Fibroblast of lung (primary cell): ENCODE measurements at regions not wholly inside any gene's neighbourhood (a gene's known extent, or its start where the extent isn't known, plus 50 kb on each side); places are given as distances from the start of the nearest gene placed in this dataset.

Experiments
- DNase-seq, 2 donors: peaks; one replicate each; pipeline versions ENCODE4 v3.0.0 to v3.0.0-alpha.2; 2010; ENCODE audit warnings: low read depth in 2 of 2
- H2AFZ ChIP-seq: 2 replicates; pipeline ENCODE4 v1.5.1; 2012; ENCODE audit warnings: low read length, control low read depth, inconsistent platforms
- H3K27ac ChIP-seq: 2 replicates; pipeline ENCODE4 v1.5.1; 2011; ENCODE audit warnings: low read length, control low read depth; ENCODE audit not compliant: insufficient read depth
- H3K27me3 ChIP-seq: 2 replicates; pipeline ENCODE4 v1.5.1; 2011; ENCODE audit warnings: mild to moderate bottlenecking, low read length; ENCODE audit not compliant: control insufficient read depth, insufficient read depth
- H3K36me3 ChIP-seq: 2 replicates; pipeline ENCODE4 v1.5.1; 2011; ENCODE audit warnings: low read length; ENCODE audit not compliant: control insufficient read depth, insufficient read depth
- H3K4me1 ChIP-seq: 2 replicates; pipeline ENCODE4 v1.5.1; 2011; ENCODE audit warnings: low read length; ENCODE audit not compliant: control insufficient read depth, insufficient read depth; ENCODE audit errors: extremely low read depth
- H3K4me2 ChIP-seq: 2 replicates; pipeline ENCODE4 v1.5.1; 2011; ENCODE audit warnings: low read length, control low read depth; ENCODE audit not compliant: insufficient read depth; ENCODE audit errors: extremely low read depth
- H3K4me3 ChIP-seq, 4 experiments: fragments of 200-600 bp in 1 of 4; sonication (generic) in 1 of 4; replicated peaks in 1 of 4; 2 replicates each; pipeline ENCODE4 v1.5.1; 2011 to 2016; ENCODE audit warnings: low read length in 4 of 4, low read depth in 3 of 4, mild to moderate bottlenecking in 3 of 4, control low read depth in 2 of 4, inconsistent platforms in 1 of 4, mixed read lengths in 1 of 4; ENCODE audit not compliant: insufficient read depth in 1 of 4; ENCODE audit errors: control extremely low read depth in 1 of 4
- H3K79me2 ChIP-seq: 2 replicates; pipeline ENCODE4 v1.5.1; 2012; ENCODE audit warnings: mild to moderate bottlenecking, low read length, inconsistent platforms; ENCODE audit not compliant: control insufficient read depth, insufficient read depth
- H3K9ac ChIP-seq: 2 replicates; pipeline ENCODE4 v1.5.1; 2011; ENCODE audit warnings: mild to moderate bottlenecking, low read length, control low read depth; ENCODE audit not compliant: insufficient read depth
- H3K9me3 ChIP-seq: 2 replicates; pipeline ENCODE4 v1.5.1; 2012; ENCODE audit warnings: low read depth, low read length; ENCODE audit not compliant: control insufficient read depth, insufficient read depth
- H4K20me1 ChIP-seq: 2 replicates; pipeline ENCODE4 v1.5.1; 2011; ENCODE audit warnings: low read length; ENCODE audit not compliant: control insufficient read depth, insufficient read depth; ENCODE audit errors: extremely low read depth
- CTCF ChIP-seq, 2 donors: IDR thresholded peaks in 1 of 2; conservative IDR thresholded peaks in 1 of 2; 1 replicate in 1 of 2; 2 replicates in 1 of 2; pipeline ENCODE4 v1.5.1; 2011 to 2012; ENCODE audit warnings: low read length in 2 of 2, control low read depth in 1 of 2, inconsistent platforms in 1 of 2, low read depth in 1 of 2, mild to moderate bottlenecking in 1 of 2
- EZH2 ChIP-seq: IDR thresholded peaks from 2 replicates; pipeline ENCODE4 v1.5.1; 2012; ENCODE audit warnings: low read length, control low read depth, mild to moderate bottlenecking; ENCODE audit errors: missing control alignments

DNA sequence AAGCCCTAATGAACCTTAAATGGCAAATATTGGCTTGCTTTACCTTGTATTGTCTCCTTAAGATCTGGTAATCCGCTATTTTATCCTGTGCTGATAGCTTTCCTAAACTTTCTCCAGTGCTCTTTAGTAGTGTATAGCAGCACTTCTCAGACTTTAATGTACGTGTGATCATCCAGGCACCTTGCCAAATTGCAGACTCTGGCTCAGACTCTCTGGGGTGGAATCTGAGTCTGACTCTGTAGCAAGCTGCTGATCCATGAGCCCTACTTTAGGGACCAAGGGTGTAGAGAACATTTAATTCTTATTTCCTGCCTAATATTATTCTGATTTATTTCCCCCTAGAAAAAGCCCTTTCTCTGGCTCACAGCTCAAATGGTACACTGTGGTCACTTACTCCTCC is 518.8 kb upstream of the ZNF385D start:
- H3K4me3 ChIP-seq = no peak overlapping the region
- no peaks in the 10 kb centered on the region for H3K9me3 ChIP-seq
- no peaks in the 10 kb centered on the region for H3K4me1 ChIP-seq
- TF ChIP-seq EZH2 (no peak), CTCF (conservative IDR thresholded peaks at IDR 0.05 in 1 of 2, IDR thresholded peaks at IDR 0.05 in 1 of 2; ENCODE audit: low read depth in 1 of 2, low read length in 2 of 2) (no peak)
- no peak overlapping the region for H3K9ac ChIP-seq
- DNase-seq = peak; percentile 32 to 76
- no peak overlapping the region for H3K27ac ChIP-seq
- no peaks in the 10 kb centered on the region for H3K27me3 ChIP-seq
- no peak overlapping the region for H3K4me2 ChIP-seq
- H2AFZ ChIP-seq = no peak overlapping the region
- no peaks in the 10 kb centered on the region for H3K79me2 ChIP-seq
- no peaks in the 10 kb centered on the region for H3K36me3 ChIP-seq
- H4K20me1 ChIP-seq = no peaks in the 10 kb centered on the region

DNA sequence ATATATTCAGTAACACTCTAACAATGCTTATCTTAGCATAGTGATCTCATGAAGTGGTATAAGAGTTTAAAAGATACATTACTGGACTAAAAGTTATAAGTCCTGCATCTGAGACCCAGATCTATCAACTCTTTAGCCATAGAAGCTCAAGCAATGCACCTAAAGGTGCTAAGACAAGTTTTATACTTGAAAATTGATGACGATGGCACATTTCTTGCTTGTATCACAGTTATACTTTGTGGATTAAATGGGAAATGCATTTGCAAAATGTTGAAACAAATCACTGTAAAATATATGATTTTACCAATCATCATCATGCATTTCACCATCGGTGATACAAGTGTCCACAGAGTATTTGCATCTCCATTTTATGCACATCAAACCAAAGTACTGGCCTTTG is 525.3 kb upstream of the ZNF385D start:
- Histone ChIP-seq H3K4me2 (no peak overlapping the region), H3K36me3 (no peaks in the 10 kb centered on the region), H3K27me3 (no peaks in the 10 kb centered on the region), H3K9me3 (no peaks in the 10 kb centered on the region), H3K9ac (no peak overlapping the region), H3K79me2 (no peaks in the 10 kb centered on the region), H4K20me1 (no peaks in the 10 kb centered on the region), H3K4me3 (no peak overlapping the region), H2AFZ (no peak overlapping the region), H3K27ac (no peak overlapping the region), H3K4me1 (no peaks in the 10 kb centered on the region)
- TF ChIP-seq CTCF (conservative IDR thresholded peaks at IDR 0.05 in 1 of 2, IDR thresholded peaks at IDR 0.05 in 1 of 2; ENCODE audit: low read depth in 1 of 2, low read length in 2 of 2) = no peak
- TF ChIP-seq EZH2 = no peak
- DNase-seq = no peak

- Histone ChIP-seq H3K4me3 (no peak overlapping the region), H3K9ac (no peak overlapping the region), H3K4me2 (no peak overlapping the region), H3K36me3 (no peaks in the 10 kb centered on the region), H3K4me1 (peaks cover 10% of the 10 kb centered on the region), H3K79me2 (no peaks in the 10 kb centered on the region), H3K9me3 (no peaks in the 10 kb centered on the region), H3K27ac (no peak overlapping the region), H3K27me3 (no peaks in the 10 kb centered on the region), H2AFZ (no peak overlapping the region), H4K20me1 (no peaks in the 10 kb centered on the region)
- TF ChIP-seq CTCF (conservative IDR thresholded peaks at IDR 0.05 in 1 of 2, IDR thresholded peaks at IDR 0.05 in 1 of 2; ENCODE audit: low read depth in 1 of 2, low read length in 2 of 2) (no peak), EZH2 (no peak)
- peak; percentile 63 to 72 for DNase-seq
Observed at GRCh38 chr3:22284559-22284958, 533.5 kb upstream of the ZNF385D start.
